Peyer's patch (tissue), 4 donors: ENCODE measurements at regions not wholly inside any gene's neighbourhood (a gene's known extent, or its start where the extent isn't known, plus 50 kb on each side); places are given as distances from the start of the nearest gene placed in this dataset.

Source experiments
- DNase-seq, 3 donors: peaks; one replicate each; pipeline ENCODE4 v3.0.0-alpha.2; 2017 to 2019
- H3K27ac ChIP-seq, 4 donors: fragments of 200-600 bp; sonication (generic); one replicate each; pipeline ENCODE4 v1.5.1; 2016 to 2019
- H3K27me3 ChIP-seq, 2 donors: fragments of 200-600 bp; sonication (generic); one replicate each; pipeline ENCODE4 v1.5.1; 2019
- H3K36me3 ChIP-seq, 3 donors: fragments of 200-600 bp; sonication (generic); one replicate each; pipeline ENCODE4 v1.5.1; 2016 to 2019
- H3K4me1 ChIP-seq, 4 donors: fragments of 200-600 bp; sonication (generic); one replicate each; pipeline ENCODE4 v1.5.1; 2016 to 2019
- H3K4me3 ChIP-seq, 4 donors: fragments of 200-600 bp; sonication (generic); 1 replicate in 3 of 4; 2 replicates in 1 of 4; pipeline ENCODE4 v1.5.1; 2016 to 2019; ENCODE audit warnings: mild to moderate bottlenecking in 1 of 4
- H3K9me3 ChIP-seq, 4 donors: fragments of 200-600 bp; sonication (generic); one replicate each; pipeline ENCODE4 v1.5.1; 2016 to 2019; ENCODE audit warnings: mild to moderate bottlenecking in 1 of 4
- CTCF ChIP-seq, 6 experiments: fragments of 450-650 bp in 4 of 6; fragments of 200-600 bp in 2 of 6; sonication (generic) in 1 of 6; IDR thresholded peaks; one replicate each; pipeline ENCODE4 v1.5.1; 2017 to 2019; ENCODE audit warnings: antibody characterized with exemption in 6 of 6, mild to moderate bottlenecking in 3 of 6, moderate library complexity in 1 of 6
- POLR2A ChIP-seq, 2 donors: fragments of 450-650 bp; IDR thresholded peaks; one replicate each; pipeline ENCODE4 v1.5.1; 2017; ENCODE audit warnings: antibody characterized with exemption in 2 of 2, mild to moderate bottlenecking in 2 of 2, moderate library complexity in 2 of 2

- Histone ChIP-seq H3K27me3 (no peaks in the 10 kb centered on the region), H3K4me1 (no peaks in the 10 kb centered on the region), H3K36me3 (no peaks in the 10 kb centered on the region), H3K9me3 (no peaks in the 10 kb centered on the region), H3K27ac (no peak overlapping the region), H3K4me3 (no peak overlapping the region)
- no peak for DNase-seq
- no peak for TF ChIP-seq POLR2A (IDR thresholded peaks at IDR 0.05)
- TF ChIP-seq CTCF (IDR thresholded peaks at IDR 0.05): no peak
Measured at GRCh38 chr6:104123227-104123626, 736.5 kb downstream of the HACE1 start.

DNA sequence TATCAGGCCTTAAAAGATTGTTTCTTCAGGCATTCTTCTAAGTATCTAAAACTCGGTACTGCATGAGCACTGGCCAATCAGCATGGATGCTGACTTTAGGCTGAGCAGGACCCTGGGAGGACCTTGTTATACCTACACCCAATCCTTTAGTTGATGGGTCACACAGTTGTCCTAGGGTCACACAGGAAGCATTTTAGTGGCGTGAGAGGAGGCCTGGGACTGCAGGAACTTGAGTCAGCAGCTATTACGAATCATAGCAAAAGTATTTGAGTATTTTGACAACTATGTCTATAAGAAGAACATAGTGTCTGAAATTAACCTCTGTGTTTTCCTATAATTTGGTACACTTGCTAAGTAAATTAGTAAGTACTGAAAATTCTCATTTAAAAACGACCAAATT, 741.4 kb downstream of the HACE1 start:
- H3K4me1 ChIP-seq: no peaks in the 10 kb centered on the region

DNA sequence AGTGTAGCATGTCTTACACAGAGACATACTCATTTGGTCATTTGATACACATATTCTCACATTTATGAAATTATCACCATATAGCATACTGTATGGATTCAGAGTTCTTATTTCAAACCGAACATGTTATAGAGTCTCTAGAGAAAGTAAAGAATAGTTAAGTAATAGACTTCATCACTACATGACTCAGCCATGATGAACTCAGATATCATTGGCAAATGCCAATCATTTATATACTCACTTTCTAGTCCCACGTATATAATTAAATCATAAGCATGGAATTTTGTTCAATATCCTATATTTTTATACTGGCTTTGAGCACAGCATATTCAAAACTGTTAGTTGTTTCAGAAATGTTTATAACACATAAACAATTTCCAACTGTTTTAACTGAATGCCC, 749.9 kb downstream of the HACE1 start:
- Histone ChIP-seq H3K27me3 (no peaks in the 10 kb centered on the region), H3K36me3 (no peaks in the 10 kb centered on the region), H3K9me3 (no peaks in the 10 kb centered on the region), H3K4me1 (no peaks in the 10 kb centered on the region), H3K4me3 (no peak overlapping the region), H3K27ac (no peak overlapping the region)
- TF ChIP-seq POLR2A (IDR thresholded peaks at IDR 0.05): no peak
- no peak for TF ChIP-seq CTCF (IDR thresholded peaks at IDR 0.05)
- no peak for DNase-seq

More for the DNA sequence above, 741.4 kb downstream of the HACE1 start:
- no peak for DNase-seq
- no peak for TF ChIP-seq CTCF (IDR thresholded peaks at IDR 0.05)
- TF ChIP-seq POLR2A (IDR thresholded peaks at IDR 0.05): no peak
- no peaks in the 10 kb centered on the region for H3K36me3 ChIP-seq
- no peaks in the 10 kb centered on the region for H3K9me3 ChIP-seq
- no peak overlapping the region for H3K27ac ChIP-seq
- H3K27me3 ChIP-seq: no peaks in the 10 kb centered on the region
- H3K4me3 ChIP-seq: no peak overlapping the region

DNA sequence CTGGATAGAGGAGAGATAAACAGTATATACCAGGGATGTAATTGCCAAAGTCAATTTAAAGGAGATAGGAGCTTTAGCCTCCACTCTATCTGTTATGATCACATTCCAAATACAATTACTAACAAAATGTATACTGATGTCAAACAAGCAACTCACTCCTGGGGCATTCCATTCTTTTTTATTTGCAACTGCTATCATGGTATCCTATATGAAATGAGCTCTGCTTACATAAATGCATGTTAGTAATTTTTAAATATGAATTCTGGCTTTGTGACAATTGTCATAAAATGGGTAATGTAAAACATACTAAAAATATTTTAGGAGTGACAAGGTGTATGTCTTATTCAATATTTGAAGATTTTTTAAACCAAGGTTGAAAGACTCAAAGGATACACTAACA, 751.1 kb downstream of the HACE1 start:
- H3K9me3 ChIP-seq: no peaks in the 10 kb centered on the region

GRCh38 chr6:104095661-104096416, 763.9 kb downstream of the HACE1 start:
- no peaks in the 10 kb centered on the region for H3K9me3 ChIP-seq
- DNase-seq: no peak
- no peak overlapping the region for H3K4me3 ChIP-seq
- no peaks in the 10 kb centered on the region for H3K27me3 ChIP-seq
- no peaks in the 10 kb centered on the region for H3K4me1 ChIP-seq
- TF ChIP-seq CTCF (IDR thresholded peaks at IDR 0.05) (no peak), POLR2A (IDR thresholded peaks at IDR 0.05) (no peak)
- no peak overlapping the region for H3K27ac ChIP-seq
- no peaks in the 10 kb centered on the region for H3K36me3 ChIP-seq

More for the DNA sequence above, 751.1 kb downstream of the HACE1 start:
- Histone ChIP-seq H3K27me3 (no peaks in the 10 kb centered on the region), H3K36me3 (no peaks in the 10 kb centered on the region), H3K4me1 (no peaks in the 10 kb centered on the region), H3K27ac (no peak overlapping the region), H3K4me3 (no peak overlapping the region)
- DNase-seq: no peak
- no peak for TF ChIP-seq POLR2A (IDR thresholded peaks at IDR 0.05)
- TF ChIP-seq CTCF (IDR thresholded peaks at IDR 0.05): no peak
